GM21619 (cell line): ENCODE measurements at regions not wholly inside any gene's neighbourhood (a gene's known extent, or its start where the extent isn't known, plus 50 kb on each side); places are given as distances from the start of the nearest gene placed in this dataset.

ENCODE experiments used
- ATAC-seq: cut with Tn5 transposase; IDR thresholded peaks from one replicate; pipeline ENCODE4 v1.9.1; 2021; ENCODE audit not compliant: unreplicated experiment

DNA sequence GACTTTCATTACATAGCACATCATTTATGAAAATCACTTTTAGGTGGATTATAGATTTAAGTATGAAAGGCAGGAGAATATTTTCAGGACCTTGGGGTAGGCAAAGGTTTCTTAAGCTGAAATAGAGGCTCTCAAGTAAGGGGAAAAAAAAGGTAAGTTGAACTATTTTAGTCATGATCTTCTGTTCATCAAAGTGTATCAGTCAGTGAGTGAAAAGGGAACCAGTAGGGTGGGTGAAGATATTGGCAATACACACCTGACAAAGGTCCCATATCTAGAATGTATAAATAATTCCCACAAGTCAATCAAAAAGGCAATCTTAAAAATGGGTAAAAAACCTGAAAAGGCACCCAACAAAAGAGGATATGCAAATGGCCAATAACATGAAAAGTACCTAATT is 218.6 kb downstream of the KLF13 start:
- no peak for ATAC-seq

DNA sequence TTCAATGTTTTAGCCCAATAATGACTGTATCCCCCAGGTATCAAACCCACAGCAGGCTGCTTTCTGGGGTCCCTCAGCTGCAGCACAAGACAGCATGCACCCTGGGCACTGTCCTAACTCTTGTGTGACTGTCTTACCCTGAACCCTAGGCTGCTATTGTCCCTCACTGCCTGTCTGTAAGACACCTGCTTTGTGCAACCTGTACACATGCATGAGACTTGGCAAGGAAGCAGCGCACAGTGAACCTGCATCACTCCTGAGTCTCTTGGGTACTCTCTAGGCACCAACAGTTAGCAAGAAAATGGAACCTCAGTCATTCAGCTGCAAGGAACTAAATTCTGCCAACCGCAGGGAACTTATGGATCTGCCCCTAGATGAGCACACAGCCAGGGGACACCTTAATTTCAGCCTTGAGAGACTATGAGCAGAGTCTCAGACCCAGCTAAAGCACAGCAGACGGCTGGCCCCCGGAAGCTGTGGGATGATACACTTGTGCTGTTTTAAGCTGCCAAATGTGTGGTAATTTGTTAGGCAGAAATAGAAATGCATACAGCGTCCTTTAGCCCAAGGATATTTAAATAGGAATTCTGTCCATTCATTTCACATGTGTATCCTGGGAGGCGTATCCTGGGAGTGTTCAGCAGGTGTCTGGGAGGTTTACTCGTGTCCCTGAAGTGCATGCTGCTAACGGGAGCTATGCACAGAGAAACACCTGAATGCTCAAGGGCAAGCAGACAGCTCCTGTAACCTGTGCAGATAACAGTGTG is 223.8 kb downstream of the KLF13 start:
- no peak for ATAC-seq

DNA sequence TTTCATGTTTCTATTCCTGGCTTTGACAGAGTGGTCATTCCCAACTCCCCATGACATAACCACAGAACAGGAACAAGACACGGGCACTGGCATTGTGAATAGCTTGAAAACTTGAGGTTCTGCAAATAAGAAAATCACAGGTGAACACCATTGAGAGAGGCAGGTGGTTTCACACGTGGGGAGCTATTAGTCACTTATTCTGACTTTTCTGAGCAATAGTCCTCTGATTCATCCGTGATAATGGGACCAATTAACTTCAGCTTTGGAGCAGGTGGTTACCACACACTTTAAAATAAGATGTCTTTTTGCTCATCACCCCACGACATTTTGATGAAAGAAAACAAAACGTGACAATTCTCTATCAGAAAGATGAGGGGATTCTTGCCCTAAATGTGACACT is 224.7 kb downstream of the KLF13 start:
- ATAC-seq, result no peak

DNA sequence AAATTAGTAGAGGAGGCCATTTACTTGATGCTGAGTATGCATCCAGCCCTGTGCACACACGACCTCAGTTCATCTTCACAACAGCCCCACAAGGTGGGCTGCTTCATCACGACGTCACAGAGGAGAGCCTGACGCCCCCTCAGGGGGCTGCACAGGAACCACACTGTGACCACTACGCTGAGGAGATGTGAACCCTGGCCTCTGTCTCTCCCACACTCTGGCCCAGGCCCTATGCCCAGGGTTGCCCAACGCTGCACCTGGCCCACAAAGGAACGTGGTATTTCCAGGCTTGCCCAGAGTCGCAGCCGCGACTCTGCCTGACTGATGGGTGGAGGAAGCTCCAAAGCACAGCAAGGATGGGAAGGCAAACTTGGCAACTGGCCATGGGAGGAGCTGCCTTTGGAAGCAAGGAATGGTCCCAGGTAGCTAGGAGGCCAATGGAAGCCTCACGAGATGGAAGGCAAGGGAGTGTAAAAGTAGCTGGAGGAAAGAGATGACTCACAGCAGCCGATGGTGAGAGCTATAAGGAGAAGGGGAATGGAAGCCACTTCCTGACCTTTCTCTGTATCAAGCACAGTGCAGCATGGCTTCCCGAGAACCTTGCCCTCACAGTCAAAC is 226.0 kb downstream of the KLF13 start:
- no peak for ATAC-seq

DNA sequence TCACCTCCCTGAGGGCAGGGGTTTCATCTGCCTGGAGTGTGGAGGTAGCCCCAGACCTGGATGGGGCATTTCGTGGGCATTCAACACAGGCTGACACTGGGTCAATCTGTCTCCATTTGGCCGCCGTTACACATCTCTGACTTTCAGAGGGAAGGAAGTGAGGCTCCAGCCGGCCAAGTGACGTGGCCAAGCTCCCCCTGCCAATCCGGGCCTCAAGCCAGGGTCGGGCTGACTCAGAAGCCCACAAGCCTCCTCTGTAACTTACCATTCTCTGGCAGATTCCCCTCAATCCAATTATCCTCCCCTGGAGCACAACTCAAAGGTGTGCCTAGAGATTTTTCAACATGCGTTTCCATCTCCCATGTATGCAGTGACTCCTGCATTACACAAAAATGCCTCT is 227.6 kb downstream of the KLF13 start:
- no peak for ATAC-seq

DNA sequence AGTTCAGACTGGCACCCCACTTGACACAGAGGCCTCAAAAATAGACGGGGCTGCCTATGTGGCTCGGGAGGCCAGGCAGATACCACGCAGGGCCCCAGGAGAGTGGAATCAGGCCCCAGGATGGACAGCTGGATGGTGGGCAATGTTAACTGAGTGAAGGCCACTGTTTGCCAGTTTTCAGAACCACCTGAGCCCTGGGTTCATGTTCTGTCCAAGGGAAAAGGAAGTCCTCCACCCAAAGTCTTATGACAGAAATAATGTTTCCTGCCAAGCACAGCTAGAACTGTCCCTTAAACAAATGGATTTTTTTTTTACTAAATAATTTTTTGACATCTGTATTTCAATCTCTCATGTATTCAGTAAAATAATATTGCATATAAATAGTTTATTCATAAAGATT is 228.4 kb downstream of the KLF13 start:
- ATAC-seq, result no peak

DNA sequence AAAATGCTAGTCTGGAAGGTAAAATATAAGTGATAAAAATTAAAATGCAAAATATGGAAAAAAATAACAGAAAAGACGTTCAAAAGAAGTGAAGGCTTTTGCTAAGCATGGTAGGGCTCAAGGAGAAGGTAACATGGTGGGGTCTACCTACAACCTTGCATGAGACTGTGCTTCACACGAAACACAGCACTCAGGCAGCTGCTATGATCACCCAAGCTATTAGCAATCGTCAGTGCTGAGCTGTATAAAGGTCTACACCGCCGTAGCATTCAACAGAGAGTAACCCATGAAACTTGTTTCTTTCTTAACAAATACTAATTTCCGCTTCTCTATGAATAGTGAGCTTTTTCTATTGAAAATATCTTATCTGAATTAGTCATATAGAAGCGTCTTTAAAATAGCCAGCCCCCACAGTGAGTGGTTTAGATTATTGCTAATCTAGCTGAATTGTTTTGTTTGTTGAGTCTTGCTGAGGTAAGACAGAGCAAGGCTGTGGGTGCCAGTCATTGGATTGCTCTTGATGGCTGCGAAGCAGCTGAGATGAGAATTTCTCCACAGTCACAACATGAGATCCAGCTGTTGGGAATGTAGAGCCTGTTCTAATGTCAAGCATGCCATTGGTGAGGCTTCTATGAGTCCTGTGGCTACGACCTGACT is 230.0 kb downstream of the KLF13 start:
- no peak for ATAC-seq

DNA sequence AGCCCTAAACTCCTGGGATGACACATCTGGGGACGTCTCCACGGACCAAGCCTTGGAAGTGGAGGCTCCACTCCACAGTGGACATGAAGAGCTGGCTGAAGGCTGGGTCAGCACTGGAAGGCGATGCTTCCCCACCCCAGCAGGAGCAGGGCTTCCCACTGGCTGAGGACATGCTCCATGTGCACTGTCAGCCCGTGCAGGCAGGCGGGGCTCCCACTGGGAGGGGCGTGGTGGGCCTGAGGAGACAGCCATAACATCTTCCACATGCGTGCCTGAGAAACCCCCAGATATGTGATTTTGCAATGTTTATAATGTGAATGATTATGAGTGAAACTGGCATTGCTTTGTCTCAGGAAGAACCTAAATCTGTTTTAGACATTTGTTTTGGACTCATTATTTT is 231.3 kb downstream of the KLF13 start:
- no peak for ATAC-seq

DNA sequence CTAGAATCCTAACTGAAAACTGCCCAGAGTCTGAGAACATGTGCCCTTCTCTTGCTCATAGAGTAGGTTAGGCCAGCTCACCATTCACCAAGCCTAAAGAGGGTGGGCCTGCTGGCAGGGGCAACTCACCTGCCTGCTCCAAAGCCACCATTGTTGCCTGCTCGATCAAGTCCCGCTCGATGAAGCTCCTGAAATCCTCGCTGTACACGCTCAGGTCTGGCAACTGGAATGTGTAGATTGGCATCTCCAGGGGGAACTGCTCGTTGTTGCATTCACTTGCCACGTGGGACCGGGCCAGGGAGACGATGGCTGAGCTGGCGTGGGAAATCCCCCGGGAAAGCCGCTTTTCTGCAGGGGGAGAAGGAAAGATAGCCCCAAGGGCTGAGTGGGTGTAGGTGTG is 232.2 kb downstream of the KLF13 start:
- ATAC-seq, result no peak

DNA sequence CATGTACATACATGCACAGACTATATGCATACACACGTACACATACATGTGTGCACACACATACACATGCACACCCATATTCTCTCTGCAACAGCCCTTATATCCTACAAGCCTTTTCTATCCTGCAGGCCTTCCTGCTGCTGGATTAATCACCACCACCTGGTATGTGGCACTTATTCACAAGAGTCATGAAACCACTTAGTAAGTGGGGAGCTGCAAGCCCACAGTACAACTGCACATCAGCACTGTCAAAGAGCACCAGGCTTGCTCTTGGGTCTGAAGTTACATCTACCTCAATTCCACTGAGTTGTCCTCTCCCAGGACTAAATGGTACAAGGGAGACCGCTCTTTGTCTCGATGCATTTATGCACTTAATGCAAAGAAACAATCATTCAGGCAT is 233.2 kb downstream of the KLF13 start:
- ATAC-seq, result no peak

DNA sequence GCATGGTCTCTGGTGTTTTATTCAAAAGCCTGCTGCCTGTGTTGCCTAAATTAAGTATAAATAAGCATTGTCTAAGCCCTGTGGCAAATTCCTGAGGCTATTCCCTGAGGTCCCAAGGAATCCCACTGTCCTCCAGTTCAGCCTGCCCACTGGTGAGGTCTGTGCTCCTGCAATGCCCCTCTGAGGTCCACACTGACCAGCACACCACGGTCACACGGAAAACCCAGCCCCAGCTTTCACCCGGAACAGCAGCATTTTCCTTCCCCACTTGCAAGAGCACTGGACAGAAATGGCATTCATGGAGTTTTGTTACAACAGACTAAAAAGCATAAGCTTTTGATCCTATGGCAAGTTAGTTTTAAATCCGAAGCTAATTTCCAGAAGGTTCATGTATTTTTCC is 234.0 kb downstream of the KLF13 start:
- ATAC-seq, result no peak

DNA sequence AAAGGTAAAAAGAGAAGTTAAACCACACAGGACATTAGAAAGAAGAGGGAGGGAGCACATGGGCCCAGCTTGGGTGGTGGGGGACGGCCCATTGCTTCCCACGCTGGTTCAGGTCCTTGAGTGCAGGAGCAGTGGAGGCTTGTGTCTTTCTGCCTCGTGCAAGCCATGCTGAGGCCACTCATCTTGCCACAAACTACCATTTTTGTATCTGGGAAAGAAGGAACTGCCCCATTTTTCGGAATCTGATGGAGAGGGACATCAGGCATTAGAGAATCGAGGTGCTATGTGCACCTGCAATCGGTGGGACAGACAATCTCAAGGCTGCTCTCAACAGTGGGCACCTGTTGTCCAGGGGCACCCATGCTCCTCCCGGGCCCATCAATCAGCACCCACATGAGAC is 234.5 kb downstream of the KLF13 start:
- ATAC-seq, result no peak

DNA sequence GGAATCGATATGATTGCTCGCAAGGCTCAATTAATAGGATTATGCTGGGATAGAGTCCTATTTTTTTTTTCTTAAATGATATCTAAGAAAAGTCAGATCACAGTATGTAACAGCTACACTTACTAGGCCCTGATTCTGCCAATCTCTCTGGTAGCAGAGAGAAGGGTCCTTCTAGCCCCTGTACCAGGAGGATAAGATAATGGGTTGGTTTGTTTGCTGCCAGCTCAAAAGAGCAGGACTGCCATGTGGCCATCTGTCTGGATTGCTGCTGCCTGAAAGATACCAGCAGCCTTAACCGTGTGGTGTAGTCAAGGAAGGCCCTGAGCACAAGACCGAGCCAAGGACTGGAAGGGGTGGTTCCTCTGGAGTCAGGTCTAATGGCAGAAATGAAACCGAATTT is 236.4 kb downstream of the KLF13 start:
- no peak for ATAC-seq

DNA sequence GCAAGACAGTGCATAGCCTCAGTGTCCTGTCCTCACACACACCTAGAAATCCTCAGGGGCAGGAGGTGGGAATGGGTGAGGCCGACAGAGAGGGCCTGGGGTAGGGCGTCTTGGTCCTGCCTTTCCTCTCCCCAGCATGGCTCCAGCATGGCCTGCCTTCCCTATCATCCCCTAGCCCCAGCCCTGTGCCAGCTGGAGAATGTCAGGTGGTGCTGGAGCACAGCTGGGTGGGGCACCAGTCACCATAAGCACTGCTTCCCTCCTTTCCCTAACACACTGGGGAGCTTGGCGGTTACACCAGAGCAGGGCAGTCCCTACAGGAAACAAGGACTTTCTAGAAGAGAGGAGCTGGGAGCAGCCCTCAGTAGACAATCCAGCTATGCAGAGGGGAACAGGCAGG is 236.8 kb downstream of the KLF13 start:
- ATAC-seq, result no peak

DNA sequence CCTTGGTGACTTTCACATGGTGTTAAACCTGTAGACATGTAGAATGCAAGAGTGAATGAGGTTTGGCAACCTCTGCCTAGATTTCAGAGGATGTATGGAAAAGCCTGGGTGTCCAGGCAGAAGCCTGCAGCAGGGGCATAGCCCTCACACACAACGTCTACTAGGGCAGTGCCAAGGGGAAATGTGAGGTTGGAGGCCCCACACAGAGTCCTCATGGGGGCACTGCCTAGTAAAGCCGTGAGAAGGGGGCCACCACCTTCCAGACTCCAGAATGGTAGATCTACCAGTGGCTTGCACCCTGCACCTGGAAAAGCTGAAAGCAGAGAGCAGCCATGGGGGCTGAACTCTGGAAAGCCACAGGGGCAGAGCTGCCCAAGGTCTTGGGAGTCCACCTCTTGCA is 241.2 kb downstream of the KLF13 start:
- no peak for ATAC-seq

DNA sequence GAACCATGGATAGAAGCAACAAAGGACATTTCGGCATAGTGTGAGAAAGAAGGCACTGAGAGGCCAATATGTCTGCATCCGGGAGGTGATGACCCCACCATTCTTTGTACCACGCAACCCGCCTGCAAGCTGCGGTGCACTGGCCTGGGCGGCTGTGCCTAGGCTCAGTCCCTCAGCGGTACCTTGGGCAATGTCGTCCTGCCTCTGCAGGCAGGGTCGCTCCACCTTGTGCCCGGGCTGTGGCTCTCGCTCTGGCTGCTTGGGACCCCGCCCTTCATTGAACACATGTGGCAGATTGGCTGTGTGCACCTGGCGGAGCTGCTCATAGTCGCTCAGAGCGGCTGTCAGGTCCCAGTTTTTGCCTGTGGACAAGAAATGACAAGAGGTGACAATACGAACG is 243.2 kb downstream of the KLF13 start:
- ATAC-seq, result no peak

DNA sequence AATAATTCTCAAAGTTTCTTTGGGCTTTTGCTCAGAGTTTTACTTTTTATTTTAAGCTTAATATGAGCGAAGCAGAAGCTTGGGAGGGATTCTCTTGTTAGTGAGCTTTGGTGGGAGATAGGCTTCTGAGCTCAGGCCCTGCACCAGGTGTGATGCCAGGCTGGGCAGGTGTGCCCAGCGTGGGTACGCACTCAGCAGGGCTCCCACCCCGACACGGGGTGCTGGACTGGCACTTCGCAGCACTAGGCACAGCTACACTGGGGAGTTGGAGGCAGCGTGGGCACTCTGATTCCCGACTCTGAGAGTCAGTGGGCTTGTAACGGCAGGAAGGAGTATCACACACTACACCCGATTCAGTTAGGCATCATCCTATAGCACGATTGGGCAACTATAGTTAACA is 244.0 kb downstream of the KLF13 start:
- no peak for ATAC-seq

DNA sequence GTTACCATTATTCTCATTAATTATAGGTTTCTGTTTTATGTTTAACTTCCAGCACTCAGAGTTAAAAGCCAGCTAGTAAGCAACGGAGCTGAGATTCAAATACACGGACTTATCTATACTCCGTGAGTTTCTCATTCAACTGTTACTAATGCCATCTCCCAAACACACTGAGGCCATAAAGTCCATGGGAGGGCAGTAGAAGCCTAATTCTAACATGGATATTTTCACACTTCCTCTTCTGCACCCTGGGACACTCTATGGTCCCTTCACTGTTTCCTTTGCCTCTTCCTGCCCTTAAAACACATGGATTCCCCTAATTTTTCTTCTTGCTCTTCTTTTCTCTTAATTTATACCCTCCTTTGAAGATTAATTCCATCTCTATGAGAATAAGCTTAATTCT is 245.0 kb downstream of the KLF13 start:
- ATAC-seq, result no peak

DNA sequence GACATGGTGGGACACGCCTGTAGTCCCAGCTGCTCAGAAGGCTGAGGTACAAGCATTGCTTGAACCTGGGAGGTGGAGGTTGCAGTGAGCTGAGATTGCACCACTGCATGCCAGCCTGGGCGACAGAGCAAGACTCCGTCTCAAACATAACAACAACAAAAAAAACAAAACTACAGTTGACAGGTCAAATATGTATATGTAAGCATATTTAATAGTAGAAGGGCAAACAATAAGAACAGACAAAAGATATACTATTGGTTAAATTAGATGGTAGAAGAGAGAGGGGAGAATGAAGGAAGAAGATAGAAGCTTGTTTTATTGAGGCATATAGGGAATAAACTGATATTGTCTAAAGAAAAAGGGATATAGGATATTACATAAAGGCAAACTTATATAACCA is 247.1 kb downstream of the KLF13 start:
- no peak for ATAC-seq

DNA sequence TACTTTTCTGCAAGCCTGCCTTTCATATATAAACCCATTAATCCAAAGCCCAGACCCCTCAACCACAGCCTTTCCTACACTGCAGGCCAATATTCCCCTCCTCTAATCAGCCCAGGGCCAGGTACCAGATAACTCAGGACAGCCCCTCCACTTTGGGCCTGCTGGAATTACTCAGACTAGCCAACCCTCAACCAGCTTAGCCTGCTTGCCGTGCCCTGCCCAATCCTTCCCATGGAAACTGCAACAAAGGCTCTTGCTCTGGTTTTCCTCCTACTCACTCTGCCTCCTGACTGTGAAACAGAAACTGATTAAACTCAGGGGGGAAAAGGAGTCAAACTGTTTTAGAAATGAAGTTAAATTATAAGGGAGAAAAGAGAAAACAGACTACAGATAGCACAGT is 248.1 kb downstream of the KLF13 start:
- ATAC-seq, result no peak

DNA sequence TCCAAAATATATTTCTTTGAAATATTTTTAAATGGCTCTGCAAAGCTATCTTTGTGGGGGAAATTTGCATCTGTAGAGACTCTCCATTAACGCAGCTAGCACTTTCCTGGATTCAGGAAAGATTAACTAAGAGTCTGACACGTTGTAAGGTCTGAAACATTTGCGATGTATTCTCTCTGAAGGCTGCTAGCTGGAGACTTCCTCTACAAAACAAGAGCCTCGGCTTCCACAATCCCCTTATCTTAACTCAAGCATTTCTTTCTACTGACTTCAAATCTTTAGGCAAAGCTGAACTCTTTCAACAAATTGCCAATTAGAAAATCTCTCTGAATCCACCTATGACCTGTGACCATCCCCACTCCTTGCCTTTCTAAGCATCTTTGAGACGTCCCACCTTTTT is 250.5 kb downstream of the KLF13 start:
- no peak for ATAC-seq

DNA sequence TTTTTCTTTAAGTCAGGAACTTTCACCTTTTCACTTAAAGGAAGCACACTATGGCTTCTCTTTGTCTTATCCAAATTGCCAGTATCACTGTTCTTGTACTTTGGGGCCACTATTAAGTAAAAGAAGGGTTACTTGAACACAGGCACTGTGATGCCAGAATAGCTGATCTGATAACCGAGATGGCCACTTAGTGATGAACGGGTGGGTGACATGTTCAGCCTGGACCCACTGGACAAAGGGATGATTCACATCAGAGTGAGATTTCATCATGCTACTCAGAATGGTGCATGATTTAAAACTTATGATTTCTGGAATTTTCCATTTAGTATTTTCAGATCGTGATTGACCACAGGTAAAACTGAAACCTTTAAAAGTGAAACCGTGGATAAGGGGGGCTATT is 252.6 kb downstream of the KLF13 start:
- no peak for ATAC-seq

DNA sequence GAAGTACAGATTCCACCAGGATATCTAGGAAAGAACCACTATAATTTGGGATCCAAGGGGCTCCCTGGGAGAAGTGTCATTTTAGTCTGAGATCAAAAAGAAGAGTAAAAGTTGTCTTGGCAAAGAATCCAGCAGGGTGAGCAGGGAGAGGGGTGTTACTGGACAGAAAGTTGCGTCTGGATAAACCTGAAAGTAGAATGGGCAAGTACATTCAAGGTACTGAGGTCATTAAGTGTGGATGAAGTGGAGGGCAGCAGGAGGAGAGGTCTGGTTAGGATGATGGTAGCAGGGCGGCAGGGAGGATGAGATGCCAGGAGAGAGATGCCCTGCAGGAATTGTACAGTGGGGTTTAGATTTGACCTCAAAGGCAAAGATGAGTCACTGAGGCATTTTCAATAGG is 253.3 kb downstream of the KLF13 start:
- no peak for ATAC-seq
